ENCODE measurements at regions not wholly inside any gene's neighbourhood (a gene's known extent, or its start where the extent isn't known, plus 50 kb on each side); places are given as distances from the start of the nearest gene placed in this dataset.

DNA sequence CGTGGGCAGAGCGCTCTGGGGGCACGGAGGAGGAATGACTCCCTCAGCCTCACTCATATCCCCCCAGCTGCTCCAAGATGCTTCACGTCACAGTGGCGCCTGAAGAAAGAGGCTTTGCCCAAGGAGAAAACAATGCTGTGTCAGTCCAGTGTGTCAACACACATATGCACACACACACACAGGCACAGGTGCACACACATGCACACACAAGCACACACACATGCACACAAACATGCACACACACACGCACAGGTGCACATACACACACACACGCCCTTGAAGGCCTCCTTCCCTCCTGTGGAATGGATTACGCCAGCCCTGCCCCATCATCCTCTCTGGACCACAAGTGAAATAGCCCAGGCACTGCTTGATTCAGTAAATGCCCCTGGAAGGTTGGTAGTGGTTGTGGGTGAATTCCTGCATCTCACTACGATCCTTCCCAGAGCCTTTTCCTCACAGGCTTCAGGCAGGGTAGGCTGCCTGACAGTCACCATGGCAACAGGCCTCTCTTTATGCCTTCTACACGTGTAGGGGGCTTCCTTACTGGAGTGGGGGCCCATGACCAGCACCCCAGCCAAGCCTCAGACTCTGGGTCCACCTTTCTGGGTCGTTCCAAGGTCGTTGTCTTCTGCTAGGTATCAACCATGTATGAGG, 371.5 kb upstream of the PODXL start:
- TF ChIP-seq POLR2AphosphoS5 (IDR thresholded peaks at IDR 0.05; ENCODE audit: insufficient read depth in 1 of 2, low read depth in 1 of 2) (no peak), POLR2A (IDR thresholded peaks at IDR 0.05) (no peak)
- TF ChIP-seq, protein P1, sequence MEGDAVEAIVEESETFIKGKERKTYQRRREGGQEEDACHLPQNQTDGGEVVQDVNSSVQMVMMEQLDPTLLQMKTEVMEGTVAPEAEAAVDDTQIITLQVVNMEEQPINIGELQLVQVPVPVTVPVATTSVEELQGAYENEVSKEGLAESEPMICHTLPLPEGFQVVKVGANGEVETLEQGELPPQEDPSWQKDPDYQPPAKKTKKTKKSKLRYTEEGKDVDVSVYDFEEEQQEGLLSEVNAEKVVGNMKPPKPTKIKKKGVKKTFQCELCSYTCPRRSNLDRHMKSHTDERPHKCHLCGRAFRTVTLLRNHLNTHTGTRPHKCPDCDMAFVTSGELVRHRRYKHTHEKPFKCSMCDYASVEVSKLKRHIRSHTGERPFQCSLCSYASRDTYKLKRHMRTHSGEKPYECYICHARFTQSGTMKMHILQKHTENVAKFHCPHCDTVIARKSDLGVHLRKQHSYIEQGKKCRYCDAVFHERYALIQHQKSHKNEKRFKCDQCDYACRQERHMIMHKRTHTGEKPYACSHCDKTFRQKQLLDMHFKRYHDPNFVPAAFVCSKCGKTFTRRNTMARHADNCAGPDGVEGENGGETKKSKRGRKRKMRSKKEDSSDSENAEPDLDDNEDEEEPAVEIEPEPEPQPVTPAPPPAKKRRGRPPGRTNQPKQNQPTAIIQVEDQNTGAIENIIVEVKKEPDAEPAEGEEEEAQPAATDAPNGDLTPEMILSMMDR (IDR thresholded peaks at IDR 0.05): no peak

Measured in vagina (tissue), 2 donors.